ENCODE measurements at regions not wholly inside any gene's neighbourhood (a gene's known extent, or its start where the extent isn't known, plus 50 kb on each side); places are given as distances from the start of the nearest gene placed in this dataset.

DNA sequence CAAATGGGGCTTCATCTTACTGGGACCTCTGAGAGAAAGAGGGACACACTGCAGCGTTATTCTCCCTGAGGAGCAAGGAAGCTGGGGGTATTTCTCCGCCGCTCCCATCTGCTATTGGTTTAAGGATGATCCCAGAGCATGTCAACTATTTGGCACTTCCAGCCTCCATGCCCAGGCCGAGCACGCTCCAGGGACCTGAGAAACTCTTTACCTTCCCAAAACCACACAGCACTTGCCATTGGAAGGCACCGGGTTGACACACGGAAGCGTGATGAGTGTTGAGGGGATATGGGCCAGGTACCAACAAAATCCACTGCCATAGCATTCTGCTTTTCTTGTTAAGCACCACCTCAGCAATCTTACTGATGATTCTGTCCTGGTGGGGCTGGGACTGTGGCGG lies 92.4 kb upstream of the SLC24A3 start:
- TF ChIP-seq, protein P1, sequence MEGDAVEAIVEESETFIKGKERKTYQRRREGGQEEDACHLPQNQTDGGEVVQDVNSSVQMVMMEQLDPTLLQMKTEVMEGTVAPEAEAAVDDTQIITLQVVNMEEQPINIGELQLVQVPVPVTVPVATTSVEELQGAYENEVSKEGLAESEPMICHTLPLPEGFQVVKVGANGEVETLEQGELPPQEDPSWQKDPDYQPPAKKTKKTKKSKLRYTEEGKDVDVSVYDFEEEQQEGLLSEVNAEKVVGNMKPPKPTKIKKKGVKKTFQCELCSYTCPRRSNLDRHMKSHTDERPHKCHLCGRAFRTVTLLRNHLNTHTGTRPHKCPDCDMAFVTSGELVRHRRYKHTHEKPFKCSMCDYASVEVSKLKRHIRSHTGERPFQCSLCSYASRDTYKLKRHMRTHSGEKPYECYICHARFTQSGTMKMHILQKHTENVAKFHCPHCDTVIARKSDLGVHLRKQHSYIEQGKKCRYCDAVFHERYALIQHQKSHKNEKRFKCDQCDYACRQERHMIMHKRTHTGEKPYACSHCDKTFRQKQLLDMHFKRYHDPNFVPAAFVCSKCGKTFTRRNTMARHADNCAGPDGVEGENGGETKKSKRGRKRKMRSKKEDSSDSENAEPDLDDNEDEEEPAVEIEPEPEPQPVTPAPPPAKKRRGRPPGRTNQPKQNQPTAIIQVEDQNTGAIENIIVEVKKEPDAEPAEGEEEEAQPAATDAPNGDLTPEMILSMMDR (IDR thresholded peaks at IDR 0.05 in 8 of 11, conservative IDR thresholded peaks at IDR 0.05 in 3 of 11): no peak
- TF ChIP-seq POLR2AphosphoS5 (IDR thresholded peaks at IDR 0.05) (no peak), POLR2A (IDR thresholded peaks at IDR 0.05) (no peak)
